Fibroblast of peridontal ligament (primary cell): ENCODE measurements at regions not wholly inside any gene's neighbourhood (a gene's known extent, or its start where the extent isn't known, plus 50 kb on each side); places are given as distances from the start of the nearest gene placed in this dataset.
A peak's percentile ranks its signal among the peaks of the same experiment; 100 is the strongest.

Source experiments
- DNase-seq: peaks from one replicate; pipeline ENCODE4 v3.0.0-alpha.2; 2010; ENCODE audit errors: extremely low read depth

DNA sequence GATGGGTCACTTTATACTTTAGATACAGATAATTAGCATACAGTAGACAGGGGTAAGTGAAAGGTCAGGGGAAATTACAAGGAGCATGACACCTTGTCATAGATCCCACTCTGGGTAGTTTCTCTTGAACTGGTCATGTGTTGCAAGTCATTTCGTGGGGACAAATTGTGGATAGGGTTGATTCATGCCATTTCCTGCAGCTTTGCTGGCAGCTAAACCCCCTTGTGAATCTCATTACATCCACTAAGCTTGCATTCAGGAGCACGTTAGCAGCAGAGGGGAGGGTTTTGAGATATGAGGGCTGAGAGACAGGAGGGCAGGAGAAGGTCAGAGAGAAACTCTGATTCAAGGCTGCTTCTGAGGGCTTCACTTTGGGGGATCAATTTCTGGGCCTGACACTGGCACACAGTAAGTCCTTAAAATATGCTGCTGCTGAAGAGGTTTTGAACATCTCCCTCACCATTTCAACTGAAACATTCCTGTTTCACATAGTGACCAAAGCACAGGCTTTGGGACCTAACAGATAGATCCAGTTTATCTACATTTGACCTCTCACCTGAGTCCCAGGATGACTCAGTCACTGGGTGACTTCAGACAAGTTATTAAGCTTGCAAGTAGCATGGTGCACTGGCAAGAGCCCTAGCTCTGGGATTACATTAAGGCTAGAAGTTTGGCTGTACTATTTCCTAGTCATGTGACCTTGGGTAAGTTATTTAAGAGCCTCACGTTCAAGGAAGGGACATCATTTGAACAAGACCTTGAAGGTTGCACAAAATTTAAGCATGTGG lies 206.0 kb upstream of the USP24 start:
- DNase-seq: peak; percentile 65

DNA sequence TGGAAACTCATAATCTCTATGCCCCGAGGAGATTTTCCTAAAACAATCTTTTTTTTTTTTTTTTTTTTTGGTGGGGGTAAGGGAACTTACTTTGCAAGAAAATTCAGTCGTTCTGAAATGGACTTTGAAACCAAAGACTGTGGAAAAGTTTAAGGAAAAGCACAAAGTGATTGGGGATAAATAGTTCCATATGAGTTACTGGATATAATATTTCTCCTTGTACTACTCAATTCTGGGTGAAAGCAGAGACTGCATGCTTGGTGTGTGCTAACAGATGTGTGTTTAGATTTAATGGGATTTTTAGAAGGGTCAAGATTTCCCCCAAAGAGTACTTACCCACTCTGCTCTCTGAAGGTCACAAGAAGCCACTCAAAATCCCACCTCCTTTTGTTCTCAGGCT lies 204.9 kb upstream of the USP24 start:
- peak; percentile 89 for DNase-seq

DNA sequence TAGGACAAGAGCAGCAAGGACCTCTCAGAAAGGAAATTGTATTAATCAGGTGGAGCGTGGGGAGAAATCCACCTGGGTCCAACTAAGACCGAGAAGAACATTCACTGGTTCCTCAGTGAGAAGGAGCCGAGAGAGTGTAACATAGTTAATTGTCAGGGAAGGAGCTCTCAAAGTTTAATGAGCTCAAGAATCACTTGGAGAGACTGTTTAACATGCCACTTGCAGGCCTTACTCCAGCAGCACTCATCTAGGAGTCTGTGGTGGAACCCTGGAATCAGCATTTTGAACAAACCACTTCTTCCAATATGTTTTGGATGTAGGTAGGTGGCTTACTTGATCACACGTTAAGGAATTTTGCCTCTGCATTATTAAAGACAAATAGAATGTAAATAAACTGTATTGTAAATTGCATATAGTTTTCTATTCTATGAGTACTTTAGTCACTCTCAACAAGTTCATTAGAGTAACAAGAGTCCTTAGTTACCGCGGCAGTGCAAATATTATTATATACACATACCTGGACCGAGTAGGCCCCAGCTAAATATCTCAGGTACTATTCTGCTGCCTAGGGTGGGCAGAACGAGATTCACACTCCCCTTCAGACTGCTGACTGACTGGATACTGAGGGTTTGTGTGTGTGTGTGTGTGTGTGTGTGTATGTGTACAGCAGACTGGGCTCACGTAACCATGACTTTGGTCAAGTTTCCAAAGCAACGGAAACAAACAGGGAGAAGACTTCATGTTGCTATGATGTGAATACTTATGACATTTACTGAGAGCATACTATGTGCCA lies 203.2 kb upstream of the USP24 start:
- no peak for DNase-seq

DNA sequence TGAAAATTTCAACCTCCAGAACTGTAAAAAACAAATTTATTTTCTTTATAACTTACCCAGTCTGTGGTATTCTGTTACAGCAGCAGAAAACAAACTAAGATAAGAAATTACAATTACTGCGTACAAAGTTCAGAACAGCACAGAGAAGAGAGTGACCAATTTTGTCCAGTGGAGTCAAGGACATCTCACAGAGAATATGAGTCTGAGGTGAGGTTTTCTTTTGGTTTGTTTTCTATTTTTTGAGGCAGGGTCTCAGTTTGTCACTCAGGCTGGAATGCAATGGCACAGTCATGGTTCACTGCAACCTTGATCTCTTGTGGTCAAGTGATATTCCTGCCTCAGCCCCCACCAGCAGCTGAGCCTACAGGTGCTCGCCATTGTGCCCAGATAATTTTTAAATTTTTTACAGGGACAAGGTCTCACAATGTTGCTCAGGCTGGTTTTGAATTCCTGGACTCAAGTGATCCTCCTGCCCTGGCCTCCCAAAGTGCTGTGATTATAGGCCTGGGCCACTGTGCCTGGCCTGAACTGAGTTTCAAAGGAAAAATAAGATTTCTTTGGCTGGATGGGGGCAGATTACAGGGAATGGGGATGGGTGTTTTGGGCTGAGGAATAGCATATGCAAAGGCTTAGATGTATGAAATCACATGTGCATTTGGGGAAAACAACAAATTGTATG lies 201.1 kb upstream of the USP24 start:
- DNase-seq: no peak

DNA sequence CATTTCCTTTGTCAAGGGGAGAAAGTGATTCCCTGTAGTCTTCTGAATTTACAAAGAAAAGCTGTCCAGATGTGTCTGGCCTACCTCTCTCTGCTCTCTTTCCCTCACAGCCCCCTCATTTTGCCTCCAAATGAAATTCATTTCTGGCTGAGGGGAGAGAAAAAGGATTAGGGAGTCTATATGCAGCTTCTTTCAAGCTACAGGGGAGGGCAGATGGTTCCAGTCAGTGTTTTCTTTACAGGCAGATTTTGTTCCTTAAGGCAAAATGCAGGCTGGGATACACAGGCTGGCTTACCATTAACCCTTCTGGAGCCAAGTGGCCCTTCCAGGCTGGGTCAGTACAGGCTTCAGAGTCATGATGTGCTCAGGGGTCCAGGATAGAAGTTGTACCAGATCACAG lies 198.1 kb upstream of the USP24 start:
- DNase-seq: no peak

DNA sequence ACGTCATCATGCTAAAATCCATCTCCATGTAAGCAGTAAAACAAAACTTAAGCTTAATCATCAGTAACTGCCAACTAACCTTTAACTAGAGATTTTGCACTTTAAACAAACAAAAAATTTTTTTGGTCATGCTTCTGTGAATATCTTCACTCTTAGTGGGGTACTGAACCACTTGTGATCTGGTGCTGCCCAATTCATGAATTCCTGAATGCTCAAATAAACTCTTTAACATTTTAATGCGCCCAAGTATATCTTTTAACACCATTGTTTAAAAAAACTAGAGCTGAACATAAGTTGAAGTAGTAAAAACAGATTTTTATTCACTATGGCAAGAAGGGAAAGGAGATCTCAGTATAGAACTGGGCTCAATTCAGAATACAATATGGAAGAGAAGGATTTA lies 196.9 kb upstream of the USP24 start:
- no peak for DNase-seq

DNA sequence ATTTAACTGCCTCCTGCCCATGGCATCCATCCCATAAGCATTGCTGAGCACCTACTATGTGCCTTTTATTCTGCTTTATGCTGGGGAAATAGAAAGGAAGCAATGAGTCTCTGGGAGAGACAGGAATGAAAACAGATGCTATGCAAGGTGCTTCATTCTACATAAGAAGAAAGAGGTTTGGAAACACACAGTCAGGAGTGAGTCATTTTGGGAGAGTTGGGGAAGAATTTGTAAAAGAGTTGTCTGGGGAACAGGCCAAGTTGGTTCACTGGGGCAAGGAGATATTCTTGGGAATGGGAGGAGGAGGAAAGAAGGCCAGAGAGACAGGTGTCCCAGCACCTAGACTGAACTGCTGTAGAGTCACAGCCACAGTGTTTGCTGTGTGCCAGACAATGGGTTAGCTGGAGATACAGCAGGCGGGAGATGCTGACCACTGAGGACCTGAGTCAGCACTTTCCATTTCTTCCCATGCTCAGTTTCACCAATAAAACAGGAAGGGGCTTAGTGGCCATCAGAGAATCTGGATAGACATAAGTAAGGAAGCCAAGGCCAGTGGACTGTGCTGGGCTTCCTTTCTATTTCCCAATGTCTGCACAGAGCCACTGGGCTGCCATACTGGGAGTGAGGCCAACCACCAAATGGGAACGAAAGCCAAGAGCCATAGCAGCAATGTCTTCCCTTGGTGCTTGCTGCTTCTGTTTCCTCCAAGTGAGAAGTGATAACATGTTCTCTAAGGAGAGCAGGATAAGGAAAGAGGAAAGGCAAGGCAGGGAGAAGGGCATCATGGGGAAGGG lies 187.7 kb upstream of the USP24 start:
- peak; percentile 83 for DNase-seq

DNA sequence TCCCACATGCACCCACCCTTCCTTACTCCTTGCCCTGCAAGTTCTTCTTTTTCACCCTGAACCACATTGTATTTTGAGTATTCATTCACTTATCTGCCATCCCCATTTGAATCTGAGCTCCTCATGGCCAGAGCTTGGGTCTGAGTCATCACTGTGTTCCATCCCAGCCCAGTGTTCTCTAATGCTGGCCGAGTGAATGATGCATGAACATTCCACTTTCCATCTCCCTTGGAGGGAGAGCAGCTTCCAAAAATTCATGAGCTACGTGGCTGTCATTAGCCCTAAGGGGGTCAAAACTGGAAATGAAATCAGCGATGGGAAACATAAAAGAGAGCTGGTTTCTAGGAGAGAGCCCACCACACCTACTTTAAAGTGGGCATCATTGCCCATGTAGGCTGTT lies 187.0 kb upstream of the USP24 start:
- DNase-seq: peak; percentile 90

DNA sequence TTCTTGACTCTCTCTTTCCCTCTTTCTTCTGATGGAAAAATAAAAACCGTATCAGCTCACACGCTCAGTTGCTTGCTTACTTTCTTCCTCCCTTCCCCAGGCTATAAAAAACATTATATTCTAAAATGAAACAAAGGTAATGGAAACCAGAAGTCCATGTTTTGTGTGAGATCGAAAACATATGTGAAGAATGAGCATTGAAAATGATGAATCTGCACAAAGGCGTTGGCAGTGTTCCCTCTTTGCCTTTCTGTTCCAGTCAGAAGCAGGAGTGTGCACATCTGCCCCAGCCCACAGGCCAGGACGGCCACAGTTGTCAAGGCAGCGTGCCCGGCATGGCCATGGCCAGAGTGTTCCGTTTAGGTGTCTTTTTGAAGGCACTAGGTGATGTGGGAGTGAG lies 185.3 kb upstream of the USP24 start:
- peak; percentile 97 for DNase-seq

DNA sequence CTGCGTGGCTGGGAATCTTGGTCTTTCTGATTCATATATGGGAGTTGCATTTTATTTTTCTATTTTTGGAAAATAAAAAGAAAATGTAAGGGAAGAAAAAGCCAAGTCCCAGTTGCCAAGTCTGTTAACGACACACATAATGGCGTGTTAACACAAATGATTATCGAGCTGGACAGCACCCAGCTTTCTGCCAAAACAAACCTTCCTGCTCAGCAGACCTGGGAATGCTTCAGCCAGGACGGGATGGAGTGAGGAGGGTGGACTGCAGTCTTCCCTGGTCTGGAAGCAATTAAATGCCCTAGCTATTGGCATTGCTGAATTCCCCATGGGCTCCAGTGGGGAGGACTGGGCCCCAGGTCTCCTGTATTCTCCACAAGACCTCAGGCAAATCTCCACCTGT lies 184.2 kb upstream of the USP24 start:
- DNase-seq: no peak

DNA sequence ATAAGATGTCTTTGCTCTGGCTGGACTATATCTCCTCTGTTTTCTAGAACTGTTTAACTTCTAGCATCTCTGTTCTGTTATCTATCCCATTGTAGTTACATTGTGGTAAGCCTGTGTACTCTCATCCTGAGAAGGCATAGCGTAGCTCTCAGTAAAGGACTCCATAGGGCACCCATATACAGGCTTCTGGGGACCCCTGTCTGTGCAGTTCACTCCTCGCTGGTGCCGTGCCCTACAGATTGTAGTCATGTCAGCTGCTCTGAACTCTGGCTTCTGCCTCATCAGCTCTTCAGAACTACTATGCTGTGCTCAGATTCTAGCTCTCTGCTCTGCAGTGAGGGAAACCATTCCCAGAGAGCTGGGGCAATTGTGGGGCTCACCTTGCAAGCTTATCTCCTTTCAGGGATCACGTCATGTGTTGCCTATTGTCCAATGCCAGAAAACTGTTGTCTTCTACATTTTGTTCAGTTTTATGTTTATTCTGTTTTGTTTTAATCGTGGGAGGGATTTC lies 181.3 kb upstream of the USP24 start:
- no peak for DNase-seq

DNA sequence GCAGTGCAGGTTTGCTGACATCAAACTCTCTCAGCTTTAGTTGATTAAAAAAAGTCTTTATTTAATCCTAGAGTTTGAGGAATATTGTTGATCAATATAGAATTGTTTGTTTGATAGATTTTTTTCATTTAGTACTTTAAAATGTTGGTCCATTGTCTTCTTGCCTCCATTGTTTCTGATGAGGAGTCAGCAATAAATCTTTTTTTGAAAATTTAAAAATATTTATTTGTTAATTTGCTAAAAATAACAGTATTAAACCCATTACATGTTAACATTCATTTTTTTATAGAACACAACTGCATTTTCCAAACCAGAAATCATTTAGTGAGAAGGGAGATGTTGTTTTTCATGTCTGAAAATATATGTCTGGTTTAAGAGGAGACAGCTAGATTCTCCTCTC lies 173.8 kb upstream of the USP24 start:
- DNase-seq: no peak

DNA sequence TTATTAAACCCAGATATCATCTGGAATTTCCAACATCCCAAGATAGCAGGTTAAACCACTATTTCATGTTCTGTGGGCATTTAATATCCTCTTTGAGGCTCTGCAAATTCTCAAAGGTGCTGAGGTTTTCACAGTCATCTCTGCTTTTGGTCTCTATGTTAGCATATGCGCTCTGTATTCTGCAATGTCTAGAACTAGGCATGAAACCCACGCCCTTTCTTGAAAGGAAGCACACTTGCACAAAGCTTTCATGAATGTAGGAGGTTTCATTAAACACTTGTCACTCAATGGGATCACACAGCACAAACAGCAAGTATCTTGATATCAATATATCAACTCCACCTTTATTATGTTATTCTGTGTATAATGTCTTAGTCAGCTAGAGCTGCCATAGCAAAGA lies 172.0 kb upstream of the USP24 start:
- no peak for DNase-seq

DNA sequence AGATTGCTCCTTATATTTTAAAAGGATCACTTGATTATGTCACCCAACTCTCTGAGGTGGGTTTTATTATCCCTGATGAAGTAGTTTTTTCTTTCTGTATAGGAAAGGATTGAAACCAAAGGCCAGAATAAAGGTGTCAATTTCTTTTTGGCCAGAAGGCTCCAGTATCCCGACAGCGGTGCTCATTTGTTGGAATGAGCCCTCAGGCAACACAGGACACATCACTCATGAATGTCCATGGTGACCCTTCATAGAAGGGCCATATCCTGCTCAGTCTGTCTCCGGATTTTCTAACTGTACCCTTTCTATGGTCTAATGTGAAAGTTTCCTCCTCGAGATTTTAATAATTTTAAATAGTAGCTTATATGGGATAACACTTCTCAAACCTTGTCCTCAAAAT lies 171.3 kb upstream of the USP24 start:
- no peak for DNase-seq

DNA sequence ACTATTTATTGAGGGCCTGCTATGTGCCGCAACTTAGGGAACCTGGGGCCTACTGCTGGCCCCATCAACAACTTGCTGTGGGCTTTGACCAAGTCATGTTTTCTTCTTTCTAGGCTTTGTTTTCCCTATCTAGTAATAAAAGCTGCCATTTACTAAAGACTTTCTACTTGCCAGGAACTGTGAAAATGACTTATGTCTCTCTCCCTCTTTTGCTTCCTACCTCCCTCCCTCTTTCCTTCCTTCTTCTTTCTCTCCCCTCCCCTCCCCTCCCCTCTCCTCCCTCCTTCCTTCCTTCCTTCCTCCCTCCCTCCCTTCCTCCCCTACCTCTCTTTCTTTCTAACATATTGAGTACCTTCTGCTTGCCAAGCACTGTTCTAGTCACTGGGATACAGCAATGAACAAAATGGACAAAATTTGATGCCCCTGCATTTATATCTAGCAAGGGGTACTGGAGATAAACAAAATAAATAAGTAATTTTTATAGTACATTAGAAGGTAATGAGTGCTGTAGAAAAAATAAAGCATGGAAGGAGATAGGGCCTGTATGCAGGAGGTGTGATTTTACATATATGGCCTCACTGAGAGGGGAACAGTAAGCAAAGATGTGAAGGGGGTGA lies 170.3 kb upstream of the USP24 start:
- no peak for DNase-seq

DNA sequence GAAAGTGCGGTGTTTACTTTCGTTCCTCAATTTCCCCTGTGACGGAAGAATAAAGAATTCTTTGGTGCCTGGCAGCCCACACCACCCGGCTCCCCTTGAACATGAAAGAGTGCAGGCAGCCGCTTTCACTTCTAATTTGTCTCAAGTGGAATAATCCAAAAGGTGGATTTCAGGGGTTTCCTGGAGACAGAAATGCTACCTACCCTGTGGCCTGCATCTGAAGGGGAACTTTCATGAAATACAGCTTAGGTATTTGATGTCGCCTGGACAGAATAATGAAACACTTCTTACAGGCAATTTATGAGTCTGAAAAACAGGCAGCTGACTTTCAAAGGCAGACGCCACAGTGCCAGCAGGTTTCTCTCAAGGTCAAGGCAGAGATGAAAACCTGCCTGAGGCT lies 169.5 kb upstream of the USP24 start:
- no peak for DNase-seq

DNA sequence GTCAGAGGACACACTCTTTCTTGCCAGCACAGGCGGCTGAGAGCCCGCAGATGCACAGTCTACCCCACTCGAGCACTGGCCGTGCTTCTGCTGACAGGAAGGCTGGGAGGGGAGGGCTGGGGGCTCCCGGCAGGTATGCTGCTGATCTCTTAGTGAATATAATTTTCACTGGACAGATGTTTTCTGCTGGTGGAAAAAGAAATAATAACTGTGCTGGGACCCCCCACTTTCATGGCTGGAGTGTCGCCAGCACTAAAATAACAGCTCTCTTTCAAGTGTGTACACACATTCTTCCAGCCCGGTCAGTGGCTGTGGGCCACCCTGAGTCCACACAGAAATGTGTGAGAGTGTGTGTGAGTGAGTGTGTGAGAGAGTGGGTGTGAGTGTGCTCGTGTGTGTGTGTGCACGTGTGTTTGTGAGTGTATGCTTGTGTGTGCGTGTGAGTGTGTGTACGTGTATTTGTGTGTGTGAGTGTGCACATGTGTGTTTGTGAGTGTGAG lies 167.7 kb upstream of the USP24 start:
- no peak for DNase-seq

DNA sequence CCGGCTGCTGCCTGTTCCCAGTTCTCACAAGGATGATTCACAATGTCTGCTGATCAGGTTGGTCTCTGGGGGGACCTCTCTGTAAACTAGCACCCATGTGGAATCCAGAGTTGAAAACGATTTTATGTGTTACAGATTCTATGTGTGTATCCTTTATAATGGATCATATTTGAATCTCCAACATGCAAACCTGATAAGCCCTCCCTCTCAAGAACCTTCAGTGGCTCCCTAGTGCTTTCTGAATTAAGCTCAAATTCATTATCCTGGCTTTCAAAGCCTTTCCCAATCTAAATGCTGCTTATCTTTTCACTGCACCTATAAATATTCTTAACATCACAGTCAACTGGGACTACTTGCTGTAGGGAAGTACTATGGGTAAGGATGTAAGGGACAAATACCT lies 166.8 kb upstream of the USP24 start:
- no peak for DNase-seq

DNA sequence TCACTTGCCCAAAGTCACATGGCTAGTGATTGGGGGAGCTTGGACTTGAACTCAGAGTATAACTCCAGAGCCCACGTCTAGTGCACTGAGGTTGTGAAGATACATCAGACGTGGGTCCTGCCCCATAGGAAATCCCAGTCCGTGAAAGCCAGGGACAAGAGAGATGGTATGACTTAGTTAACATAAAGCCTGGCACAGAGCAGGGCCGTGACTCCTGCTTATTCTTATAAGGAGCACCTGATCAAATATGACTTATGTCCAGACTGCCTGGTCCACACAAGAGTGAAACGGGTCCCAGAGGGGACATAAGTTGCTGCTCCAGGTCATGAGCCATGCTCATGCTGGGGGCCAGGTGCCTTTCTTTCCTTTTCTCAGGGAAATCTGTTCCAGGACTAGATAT lies 166.3 kb upstream of the USP24 start:
- DNase-seq: no peak

DNA sequence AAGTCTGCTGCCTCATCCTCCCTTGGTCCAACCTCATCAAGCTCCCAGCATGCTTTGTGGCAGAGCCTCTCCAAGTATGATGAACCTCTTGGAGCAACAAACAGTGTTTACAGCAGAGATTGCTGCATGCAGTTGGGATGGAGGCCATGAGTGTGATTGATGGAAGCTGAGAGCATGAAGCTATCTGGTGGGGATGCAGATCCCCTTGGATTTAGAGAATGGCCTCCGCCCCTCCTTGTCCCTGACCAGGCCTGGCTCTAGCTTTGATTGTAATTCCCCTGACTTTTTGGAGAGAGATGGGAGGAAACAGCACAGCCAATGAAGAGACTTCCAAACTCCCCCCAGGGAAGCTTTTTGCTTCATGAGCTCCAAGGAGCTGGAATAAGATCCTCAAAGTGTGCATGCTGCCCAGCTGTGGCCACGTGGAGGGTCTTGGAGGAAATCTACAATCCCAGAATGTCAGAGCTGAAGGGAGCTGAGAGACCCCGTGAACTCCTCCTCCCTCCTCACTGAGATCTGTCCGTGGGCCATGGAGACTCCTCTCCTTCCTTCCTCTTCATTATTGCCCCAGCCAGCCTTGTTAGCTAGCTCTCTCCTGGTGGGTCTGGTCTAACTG lies 165.3 kb upstream of the USP24 start:
- DNase-seq: no peak

DNA sequence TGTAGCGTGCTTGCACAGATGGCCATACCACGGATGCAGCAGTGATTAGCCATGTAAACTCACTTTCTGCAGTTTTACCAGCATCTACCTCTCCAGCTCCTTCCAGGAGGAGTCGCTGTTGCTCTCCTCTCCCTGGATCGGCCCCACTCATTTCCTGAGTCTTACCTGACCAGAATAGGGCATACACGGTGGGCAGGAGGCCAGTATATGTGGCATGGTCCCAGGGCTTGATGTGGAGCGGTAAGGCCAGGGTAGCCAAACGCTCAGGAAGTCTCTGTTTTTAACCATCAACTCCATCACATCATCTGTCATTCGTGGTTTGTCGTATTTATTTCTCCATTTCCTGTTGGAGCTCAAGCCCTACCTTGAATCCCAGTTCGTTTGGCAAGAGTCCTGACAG lies 163.4 kb upstream of the USP24 start:
- peak; percentile 61 for DNase-seq
